WTC11 (cell line): ENCODE measurements at regions not wholly inside any gene's neighbourhood (a gene's known extent, or its start where the extent isn't known, plus 50 kb on each side); places are given as distances from the start of the nearest gene placed in this dataset.

Source experiments
- CREB1 ChIP-seq: sonication (generic); formaldehyde crosslinking; IDR thresholded peaks from 2 replicates; pipeline ENCODE4 v1.8.0; 2023; ENCODE audit warnings: mild to moderate bottlenecking, missing genetic modification reagents
- CTCF ChIP-seq: fragments of 200-600 bp; IDR thresholded peaks from 2 replicates; pipeline ENCODE4 v1.8.0; 2022; ENCODE audit warnings: antibody characterized with exemption
- E2F5 ChIP-seq: sonication (generic); formaldehyde crosslinking; IDR thresholded peaks from 2 replicates; pipeline ENCODE4 v1.8.1; 2022; ENCODE audit warnings: mild to moderate bottlenecking, moderate library complexity, missing genetic modification reagents
- ETV6 ChIP-seq: sonication (generic); formaldehyde crosslinking; IDR thresholded peaks from 2 replicates; pipeline ENCODE4 v1.8.1; 2022; ENCODE audit warnings: mild to moderate bottlenecking, missing genetic modification reagents
- FOXJ3 ChIP-seq: sonication (generic); formaldehyde crosslinking; IDR thresholded peaks from 2 replicates; pipeline ENCODE4 v1.9.0; 2021; ENCODE audit warnings: missing genetic modification reagents, mild to moderate bottlenecking, borderline replicate concordance
- KAT7 ChIP-seq: sonication (generic); formaldehyde crosslinking; IDR thresholded peaks from 2 replicates; pipeline ENCODE4 v1.8.1; 2023; ENCODE audit warnings: missing genetic modification reagents, mild to moderate bottlenecking, borderline replicate concordance
- NFYB ChIP-seq: sonication (generic); formaldehyde crosslinking; conservative IDR thresholded peaks from 2 replicates; pipeline ENCODE4 v1.8.0; 2022; ENCODE audit warnings: low read depth, missing genetic modification reagents
- SMAD4 ChIP-seq: sonication (generic); formaldehyde crosslinking; IDR thresholded peaks from 2 replicates; pipeline ENCODE4 v1.8.0; 2022; ENCODE audit warnings: mild to moderate bottlenecking, missing genetic modification reagents
- ZSCAN18 ChIP-seq: fragments of 250-450 bp; sonication (Bioruptor Pico); IDR thresholded peaks from 2 replicates; pipeline ENCODE4 v2.1.2; 2022; ENCODE audit warnings: mild to moderate bottlenecking, moderate library complexity

GRCh38 chr6:4584801-4585200 is 191.4 kb upstream of the CDYL start:
- no peak for TF ChIP-seq ZSCAN18 (CRISPR knock-in tag)
- TF ChIP-seq CTCF = no peak
- no peak for TF ChIP-seq ETV6 (CRISPR knock-in tag)
- TF ChIP-seq CREB1 (CRISPR knock-in tag) = no peak
- no peak for TF ChIP-seq FOXJ3 (CRISPR knock-in tag)
- no peak for TF ChIP-seq KAT7 (CRISPR knock-in tag)
- no peak for TF ChIP-seq SMAD4 (CRISPR knock-in tag)
- TF ChIP-seq E2F5 = no peak
- no peak for TF ChIP-seq NFYB (CRISPR knock-in tag)
